H9 (cell line): ENCODE measurements at regions not wholly inside any gene's neighbourhood (a gene's known extent, or its start where the extent isn't known, plus 50 kb on each side); places are given as distances from the start of the nearest gene placed in this dataset.

Experiments used
- DNase-seq: peaks from one replicate; pipeline ENCODE4 v3.0.0-alpha.2; 2017
- H2AFZ ChIP-seq: one replicate; pipeline ENCODE4 v1.6.1; 2013; ENCODE audit warnings: mild to moderate bottlenecking, low read length, control low read depth, moderate library complexity
- H2AK5ac ChIP-seq: 2 replicates; pipeline ENCODE4 v1.6.1; 2013; ENCODE audit warnings: low read length, control low read depth, mixed read lengths; ENCODE audit not compliant: insufficient read length
- H2BK120ac ChIP-seq: one replicate; pipeline ENCODE4 v1.6.1; 2013; ENCODE audit warnings: low read depth, mild to moderate bottlenecking, low read length, control low read depth, inconsistent platforms; ENCODE audit not compliant: poor library complexity, severe bottlenecking
- H2BK12ac ChIP-seq: 2 replicates; pipeline ENCODE4 v1.6.1; 2013; ENCODE audit warnings: low read length, control low read depth, mixed read lengths, low read depth; ENCODE audit not compliant: insufficient read length
- H2BK15ac ChIP-seq: 2 replicates; pipeline ENCODE4 v1.6.1; 2013; ENCODE audit warnings: low read depth, low read length, control low read depth
- H2BK20ac ChIP-seq: one replicate; pipeline ENCODE4 v1.6.1; 2013; ENCODE audit warnings: low read depth, mild to moderate bottlenecking, low read length, control low read depth, inconsistent platforms; ENCODE audit not compliant: poor library complexity, severe bottlenecking
- H2BK5ac ChIP-seq: 2 replicates; pipeline ENCODE4 v1.6.1; 2013; ENCODE audit warnings: low read length, control low read depth, mixed read lengths; ENCODE audit not compliant: insufficient read length
- H3K14ac ChIP-seq: 2 replicates; pipeline ENCODE4 v1.6.1; 2013; ENCODE audit warnings: low read length, control low read depth; ENCODE audit not compliant: insufficient read depth
- H3K18ac ChIP-seq: 2 replicates; pipeline ENCODE4 v1.6.1; 2013; ENCODE audit warnings: low read depth, mild to moderate bottlenecking, mixed read lengths, low read length, control low read depth; ENCODE audit not compliant: insufficient read length
- H3K23ac ChIP-seq: 2 replicates; pipeline ENCODE4 v1.6.1; 2013; ENCODE audit warnings: low read length, control low read depth, mixed read lengths, low read depth; ENCODE audit not compliant: insufficient read length
- H3K23me2 ChIP-seq: 2 replicates; pipeline ENCODE4 v1.6.1; 2013; ENCODE audit warnings: low read depth, mild to moderate bottlenecking, mixed read lengths, low read length, control low read depth; ENCODE audit not compliant: insufficient read length, poor library complexity, severe bottlenecking
- H3K27ac ChIP-seq: 2 replicates; pipeline ENCODE4 v1.5.1; 2013; ENCODE audit warnings: low read length, control low read depth, mixed read lengths, low read depth; ENCODE audit not compliant: insufficient read length
- H3K27me3 ChIP-seq: 2 replicates; pipeline ENCODE4 v1.6.1; 2013; ENCODE audit warnings: low read length, control low read depth, inconsistent platforms; ENCODE audit not compliant: insufficient read depth
- H3K4ac ChIP-seq: 2 replicates; pipeline ENCODE4 v1.6.1; 2013; ENCODE audit warnings: low read depth, mild to moderate bottlenecking, control low read depth, inconsistent platforms, low read length, moderate library complexity
- H3K4me1 ChIP-seq: 2 replicates; pipeline ENCODE4 v1.6.1; 2013; ENCODE audit warnings: low read length, control low read depth, inconsistent platforms; ENCODE audit not compliant: insufficient read depth
- H3K4me2 ChIP-seq: 2 replicates; pipeline ENCODE4 v1.6.1; 2013; ENCODE audit warnings: low read length, control low read depth, mixed read lengths; ENCODE audit not compliant: insufficient read length, insufficient read depth
- H3K56ac ChIP-seq: 2 replicates; pipeline ENCODE4 v1.6.1; 2013; ENCODE audit warnings: low read depth, mild to moderate bottlenecking, mixed read lengths, low read length, control low read depth; ENCODE audit not compliant: insufficient read length
- H3K79me1 ChIP-seq: 2 replicates; pipeline ENCODE4 v1.6.1; 2013; ENCODE audit warnings: low read depth, mild to moderate bottlenecking, moderate library complexity, low read length, control low read depth, inconsistent platforms; ENCODE audit not compliant: insufficient read depth, poor library complexity, severe bottlenecking
- H3K79me2 ChIP-seq: 2 replicates; pipeline ENCODE4 v1.6.1; 2013; ENCODE audit warnings: low read length, control low read depth, inconsistent platforms; ENCODE audit not compliant: insufficient read depth
- H3K9ac ChIP-seq: 2 replicates; pipeline ENCODE4 v1.6.1; 2013; ENCODE audit warnings: low read length, control low read depth, mixed read lengths; ENCODE audit not compliant: insufficient read length; ENCODE audit errors: extremely low read depth
- H3K9me3 ChIP-seq: one replicate; pipeline ENCODE4 v1.6.1; 2013; ENCODE audit warnings: low read depth, low read length, inconsistent platforms; ENCODE audit not compliant: control insufficient read depth
- H3T11ph ChIP-seq: one replicate; pipeline ENCODE4 v1.6.1; 2013; ENCODE audit warnings: mild to moderate bottlenecking, low read length, control low read depth, inconsistent platforms
- H4K20me1 ChIP-seq: one replicate; pipeline ENCODE4 v1.6.1; 2013; ENCODE audit not compliant: control insufficient read depth, insufficient read length, insufficient read depth
- H4K5ac ChIP-seq: 2 replicates; pipeline ENCODE4 v1.6.1; 2013; ENCODE audit warnings: low read depth, mild to moderate bottlenecking, mixed read lengths, low read length, control low read depth; ENCODE audit not compliant: insufficient read length
- H4K8ac ChIP-seq: replicated peaks from 2 replicates; pipeline ENCODE4 v1.6.1; 2013; ENCODE audit warnings: low read length, control low read depth, mixed read lengths, low read depth; ENCODE audit not compliant: insufficient read length
- H4K91ac ChIP-seq: 2 replicates; pipeline ENCODE4 v1.6.1; 2013; ENCODE audit warnings: low read depth, mild to moderate bottlenecking, moderate library complexity, mixed read lengths, low read length, control low read depth; ENCODE audit not compliant: insufficient read length
- H3K27ac Mint-ChIP-seq, 3 experiments: 2 replicates in 2 of 3; 3 replicates in 1 of 3; pipeline ENCODE4 v1.8.0; 2020 to 2021; ENCODE audit warnings: mixed read lengths in 3 of 3, mild to moderate bottlenecking in 1 of 3, moderate library complexity in 1 of 3
- H3K27me3 Mint-ChIP-seq: 2 replicates; pipeline ENCODE4 v1.8.0; 2021; ENCODE audit warnings: low read depth, mild to moderate bottlenecking, moderate library complexity, mixed read lengths
- H3K36me3 Mint-ChIP-seq, 3 experiments: 2 replicates in 2 of 3; 3 replicates in 1 of 3; pipeline ENCODE4 v1.8.0; 2020 to 2021; ENCODE audit warnings: low read depth in 3 of 3, mixed read lengths in 3 of 3; ENCODE audit not compliant: insufficient read depth in 1 of 3
- H3K4me1 Mint-ChIP-seq, 2 experiments: 2 replicates each; pipeline ENCODE4 v1.8.0; 2020; ENCODE audit warnings: mixed read lengths in 2 of 2
- H3K4me3 Mint-ChIP-seq, 2 experiments: 2 replicates in 1 of 2; 3 replicates in 1 of 2; pipeline ENCODE4 v1.8.0; 2020 to 2021; ENCODE audit warnings: mild to moderate bottlenecking in 2 of 2, mixed read lengths in 2 of 2, moderate library complexity in 1 of 2
- H3K9me3 Mint-ChIP-seq, 2 experiments: 2 replicates in 1 of 2; 3 replicates in 1 of 2; pipeline ENCODE4 v1.8.0; 2020; ENCODE audit warnings: mild to moderate bottlenecking in 2 of 2, mixed read lengths in 2 of 2, moderate library complexity in 1 of 2
- CTCF ChIP-seq: fragments of 200-600 bp; sonication (generic); conservative IDR thresholded peaks from 3 replicates; pipeline ENCODE4 v1.8.0; 2021; ENCODE audit warnings: antibody characterized with exemption, mild to moderate bottlenecking

- Histone ChIP-seq H3T11ph (no peak overlapping the region), H3K79me1 (no peaks in the 10 kb centered on the region), H2BK120ac (no peak overlapping the region), H2BK20ac (no peak overlapping the region), H3K23me2 (no peaks in the 10 kb centered on the region), H4K91ac (no peak overlapping the region), H3K79me2 (no peaks in the 10 kb centered on the region), H4K5ac (no peak overlapping the region), H3K14ac (no peak overlapping the region), H3K4ac (no peak overlapping the region), H3K56ac (no peak overlapping the region), H3K4me1 (no peaks in the 10 kb centered on the region), H2AK5ac (no peak overlapping the region), H3K18ac (no peak overlapping the region), H3K9ac (no peak overlapping the region), H4K20me1 (no peaks in the 10 kb centered on the region), H2BK5ac (no peak overlapping the region), H2AFZ (no peak overlapping the region), H3K27me3 (no peaks in the 10 kb centered on the region), H3K9me3 (no peaks in the 10 kb centered on the region), H4K8ac (no peak overlapping the region), H3K27ac (no peak overlapping the region), H3K23ac (no peak overlapping the region), H2BK12ac (no peak overlapping the region), H3K4me2 (no peak overlapping the region), H2BK15ac (no peak overlapping the region)
- no peak overlapping the region for H3K4me3 Mint-ChIP-seq
- no peaks in the 10 kb centered on the region for H3K27me3 Mint-ChIP-seq
- H3K4me1 Mint-ChIP-seq: 0 out of 4 replicates have a peak, but pooled peaks cover 0 to 2% of the 10 kb centered on the region in 2 experiments
- DNase-seq: no peak
- H3K9me3 Mint-ChIP-seq: no peaks in the 10 kb centered on the region
- no peak overlapping the region for H3K27ac Mint-ChIP-seq
- H3K36me3 Mint-ChIP-seq: no peaks in the 10 kb centered on the region
- no peak for TF ChIP-seq CTCF
These were observed 693.9 kb upstream of the CHORDC1 start for GRCh38 chr11:90916706-90917105.
